ENCODE measurements at regions not wholly inside any gene's neighbourhood (a gene's known extent, or its start where the extent isn't known, plus 50 kb on each side); places are given as distances from the start of the nearest gene placed in this dataset.

- in situ Hi-C loops (cut with MboI) = no loop called here
- CTCF ChIA-PET (ENCODE audit: low intra/inter-chr PET ratio) = no interaction called here
- no peaks in the 10 kb centered on the region for H4K20me1 ChIP-seq (replicated peaks; ENCODE audit: control insufficient read depth, insufficient read depth, low read length)
- ATAC-seq (peak; percentile 37; the same call in 2 of the 3 replicates), FAIRE-seq (no peak), DNase-seq (ENCODE audit: extremely low read depth in 1 of 4, low spot score in 3 of 4) (no peak)
- BruUV-seq (replicated peaks) = no TSS peak
- no peak overlapping the region for H3K4me2 ChIP-seq (ENCODE audit: insufficient read depth, low read length)
- no peaks in the 10 kb centered on the region for H3K79me2 ChIP-seq (ENCODE audit: control insufficient read depth, insufficient read depth, low read length)
- no peak overlapping the region for H3K9ac ChIP-seq (ENCODE audit: insufficient read depth in 1 of 2, low read depth in 2 of 2, low read length in 2 of 2)
- intact Hi-C loops (cut with micrococcal nuclease) = no loop called here
- no peak overlapping the region for H3K4me3 ChIP-seq
- POLR2A ChIA-PET = no interaction called here
- H3K36me3 ChIP-seq (ENCODE audit: control insufficient read depth, insufficient read depth, low read length) = no peaks in the 10 kb centered on the region
- TF ChIP-seq BRD4 (IDR thresholded peaks at IDR 0.05) = no peak
- no peak for TF ChIP-seq ILK (tag; IDR thresholded peaks at IDR 0.05; ENCODE audit: borderline replicate concordance, low read depth)
- TF ChIP-seq SAFB2 (IDR thresholded peaks at IDR 0.05; ENCODE audit: borderline replicate concordance, low read depth, low read length, severe bottlenecking) = no peak
- TF ChIP-seq HEY1 (CRISPR knock-in tag; IDR thresholded peaks at IDR 0.05; ENCODE audit: borderline replicate concordance) = no peak
- no peak for TF ChIP-seq FOXA1 (IDR thresholded peaks at IDR 0.05; ENCODE audit: borderline replicate concordance)
- TF ChIP-seq HIVEP1 (CRISPR knock-in tag; IDR thresholded peaks at IDR 0.05) = no peak
- TF ChIP-seq HLTF (IDR thresholded peaks at IDR 0.05) = no peak
- no peaks in the 10 kb centered on the region for H3K9me1 ChIP-seq (ENCODE audit: control insufficient read depth, insufficient read depth, low read length)
- no peaks in the 10 kb centered on the region for H3K9me3 ChIP-seq (replicated peaks; ENCODE audit: control insufficient read depth, insufficient read depth, low read depth, low read length)
- no peak overlapping the region for H3K27ac ChIP-seq (ENCODE audit: extremely low read depth, low read depth, low read length)
- 2% methylated on average over 9 of the region's 9 CpGs for WGBS (ENCODE audit: insufficient coverage, low coverage, missing lambda C conversion rate)
- no peaks in the 10 kb centered on the region for H3K4me1 ChIP-seq (replicated peaks in 1 of 2; ENCODE audit: control insufficient read depth in 2 of 2, insufficient read depth in 2 of 2, low read length in 2 of 2)
- no peak overlapping the region for H2AFZ ChIP-seq (ENCODE audit: low read depth, low read length)
- peaks cover 4 to 6% of the 10 kb centered on the region in 2 experiments; a peak in 4 of 5 replicates for H3K27me3 ChIP-seq (ENCODE audit: control insufficient read depth in 2 of 2, insufficient read depth in 2 of 2, low read length in 2 of 2)
Measured at GRCh38 chr3:5270666-5271371, 83.3 kb downstream of the EDEM1 start.

DNA sequence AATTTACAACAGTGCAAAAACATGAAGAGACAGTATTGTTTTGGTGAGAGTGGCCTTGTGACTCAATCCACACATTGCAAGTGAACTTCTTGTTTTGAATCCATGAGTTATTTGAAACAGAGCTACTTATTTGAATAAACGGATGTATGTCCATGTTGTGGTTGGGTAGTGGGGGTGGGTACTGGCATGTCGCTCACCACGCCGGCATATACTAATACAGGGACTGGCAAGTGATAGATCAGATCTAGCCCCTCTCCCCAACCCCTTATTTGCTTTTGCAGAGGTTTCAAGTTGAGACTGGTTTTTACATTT lies 83.8 kb downstream of the EDEM1 start:
- 1% methylated on average over 4 of the region's 4 CpGs for WGBS (ENCODE audit: insufficient coverage, low coverage, missing lambda C conversion rate)
- BruUV-seq (replicated peaks) = no TSS peak

More for the DNA sequence above, 83.8 kb downstream of the EDEM1 start:
- ChIA-PET CTCF (ENCODE audit: low intra/inter-chr PET ratio) (no interaction called here), POLR2A (no interaction called here)
- no peaks in the 10 kb centered on the region for H3K4me1 ChIP-seq (replicated peaks in 1 of 2; ENCODE audit: control insufficient read depth in 2 of 2, insufficient read depth in 2 of 2, low read length in 2 of 2)
- no peak overlapping the region for H2AFZ ChIP-seq (ENCODE audit: low read depth, low read length)
- no peaks in the 10 kb centered on the region for H3K79me2 ChIP-seq (ENCODE audit: control insufficient read depth, insufficient read depth, low read length)
- in situ Hi-C loops (cut with MboI) (no loop called here), intact Hi-C loops (cut with micrococcal nuclease) (no loop called here)
- H3K27me3 ChIP-seq (ENCODE audit: control insufficient read depth in 2 of 2, insufficient read depth in 2 of 2, low read length in 2 of 2) = peaks cover under 1 to 6% of the 10 kb centered on the region in 2 experiments; a peak in 4 of 5 replicates
- FAIRE-seq (no peak), DNase-seq (ENCODE audit: extremely low read depth in 1 of 4, low spot score in 3 of 4) (no peak), ATAC-seq (no peak)
- H3K4me3 ChIP-seq = no peak overlapping the region
- H3K9ac ChIP-seq (ENCODE audit: insufficient read depth in 1 of 2, low read depth in 2 of 2, low read length in 2 of 2) = no peak overlapping the region
- no peaks in the 10 kb centered on the region for H3K9me3 ChIP-seq (replicated peaks; ENCODE audit: control insufficient read depth, insufficient read depth, low read depth, low read length)
- H3K4me2 ChIP-seq (ENCODE audit: insufficient read depth, low read length) = no peak overlapping the region
- TF ChIP-seq GATAD2B (IDR thresholded peaks at IDR 0.05; ENCODE audit: borderline replicate concordance) = no peak
- no peaks in the 10 kb centered on the region for H3K36me3 ChIP-seq (ENCODE audit: control insufficient read depth, insufficient read depth, low read length)
- H3K9me1 ChIP-seq (ENCODE audit: control insufficient read depth, insufficient read depth, low read length) = no peaks in the 10 kb centered on the region
- H3K27ac ChIP-seq (ENCODE audit: extremely low read depth, low read depth, low read length) = no peak overlapping the region
- H4K20me1 ChIP-seq (replicated peaks; ENCODE audit: control insufficient read depth, insufficient read depth, low read length) = no peaks in the 10 kb centered on the region
